GM12892 (cell line): ENCODE measurements at regions not wholly inside any gene's neighbourhood (a gene's known extent, or its start where the extent isn't known, plus 50 kb on each side); places are given as distances from the start of the nearest gene placed in this dataset.

Source experiments
- POLR2A ChIP-seq: IDR thresholded peaks from 2 replicates; pipeline ENCODE4 v1.6.1; 2011; ENCODE audit warnings: low read depth, low read length, control low read depth
- POLR2AphosphoS5 ChIP-seq: IDR thresholded peaks from 2 replicates; pipeline ENCODE4 v1.6.1; 2011; ENCODE audit warnings: low read depth, low read length, control low read depth
- TAF1 ChIP-seq: IDR thresholded peaks from 2 replicates; pipeline ENCODE4 v1.6.1; 2011; ENCODE audit warnings: low read depth, mild to moderate bottlenecking, control low read depth, low read length, borderline replicate concordance

DNA sequence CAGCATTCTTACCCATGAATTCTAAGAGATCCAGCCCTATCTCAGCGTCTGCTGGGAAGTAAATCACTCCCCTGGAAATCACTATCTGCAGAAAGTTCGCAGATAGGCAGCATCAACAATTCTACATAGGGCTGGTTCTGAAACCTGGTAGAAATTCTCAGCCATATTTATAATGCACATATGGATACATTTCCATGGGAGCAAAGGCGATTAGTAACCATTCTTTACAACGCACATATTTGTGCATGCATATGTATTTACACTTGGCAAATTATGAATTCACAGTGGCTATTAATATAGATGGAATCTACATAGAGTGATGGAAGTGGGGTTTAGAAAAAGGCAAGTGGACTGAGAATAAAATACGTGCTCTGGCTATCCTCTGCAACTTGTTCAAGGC lies 128.0 kb upstream of the FOXB1 start:
- no peak for TF ChIP-seq POLR2A
- no peak for TF ChIP-seq POLR2AphosphoS5
- TF ChIP-seq TAF1 = no peak
